SK-N-SH treated with all-trans-retinoic acid at 6 μM for 48 hours (cell line): ENCODE measurements at regions not wholly inside any gene's neighbourhood (a gene's known extent, or its start where the extent isn't known, plus 50 kb on each side); places are given as distances from the start of the nearest gene placed in this dataset.

Experiments used
- ATAC-seq: fragments of 200-7000 bp; cut with Tn5 transposase; 3 replicates; pipeline ENCODE4 v1.9.1; 2020; ENCODE audit warnings: mild to moderate bottlenecking, moderate library complexity
- ARNTL ChIP-seq: fragments of 450-650 bp; formaldehyde crosslinking; IDR thresholded peaks from 2 replicates; pipeline ENCODE4 v1.5.0; 2020; ENCODE audit warnings: low read depth, mild to moderate bottlenecking, moderate library complexity, borderline replicate concordance
- BACH2 ChIP-seq: fragments of 250-450 bp; sonication (Bioruptor Pico); IDR thresholded peaks from 2 replicates; pipeline ENCODE4 v1.9.0; 2021; ENCODE audit warnings: mild to moderate bottlenecking, borderline replicate concordance
- CSDC2 ChIP-seq: fragments of 250-450 bp; sonication (Bioruptor Pico); IDR thresholded peaks from 2 replicates; pipeline ENCODE4 v1.5.0; 2020; ENCODE audit warnings: mild to moderate bottlenecking, moderate library complexity
- CSRNP3 ChIP-seq: fragments of 250-450 bp; sonication (Bioruptor Pico); IDR thresholded peaks from 2 replicates; pipeline ENCODE4 v1.5.1; 2021; ENCODE audit warnings: mild to moderate bottlenecking, moderate library complexity
- ESRRG ChIP-seq: fragments of 250-450 bp; sonication (Bioruptor Pico); IDR thresholded peaks from 2 replicates; pipeline ENCODE4 v1.6.1; 2021; ENCODE audit warnings: mild to moderate bottlenecking
- GLIS3 ChIP-seq: fragments of 250-450 bp; sonication (Bioruptor Pico); IDR thresholded peaks from 2 replicates; pipeline ENCODE4 v1.5.0; 2020; ENCODE audit warnings: mild to moderate bottlenecking, moderate library complexity
- ISL1 ChIP-seq: fragments of 250-450 bp; sonication (Bioruptor Pico); IDR thresholded peaks from 2 replicates; pipeline ENCODE4 v2.1.2; 2022; ENCODE audit warnings: mild to moderate bottlenecking, moderate library complexity
- OSR1 ChIP-seq: fragments of 250-450 bp; sonication (Bioruptor Pico); IDR thresholded peaks from 2 replicates; pipeline ENCODE4 v1.8.0; 2022; ENCODE audit warnings: moderate library complexity, mild to moderate bottlenecking, inconsistent platforms
- PATZ1 ChIP-seq: fragments of 250-450 bp; sonication (Bioruptor Pico); IDR thresholded peaks from 2 replicates; pipeline ENCODE4 v1.8.0; 2020; ENCODE audit warnings: mild to moderate bottlenecking, moderate library complexity, borderline replicate concordance
- POU6F1 ChIP-seq: fragments of 250-450 bp; sonication (Bioruptor Pico); IDR thresholded peaks from 2 replicates; pipeline ENCODE4 v1.8.0; 2021; ENCODE audit warnings: low read depth, mild to moderate bottlenecking, moderate library complexity, borderline replicate concordance
- PPARA ChIP-seq: fragments of 250-450 bp; sonication (Bioruptor Pico); IDR thresholded peaks from 2 replicates; pipeline ENCODE4 v1.5.0; 2020; ENCODE audit warnings: mild to moderate bottlenecking, borderline replicate concordance
- RARB ChIP-seq: fragments of 250-450 bp; sonication (Bioruptor Pico); IDR thresholded peaks from 2 replicates; pipeline ENCODE4 v1.8.0; 2021; ENCODE audit warnings: mild to moderate bottlenecking, moderate library complexity
- TCF4 ChIP-seq: fragments of 250-450 bp; sonication (Bioruptor Pico); IDR thresholded peaks from 2 replicates; pipeline ENCODE4 v1.8.0; 2021; ENCODE audit warnings: mild to moderate bottlenecking, moderate library complexity, borderline replicate concordance
- TSHZ2 ChIP-seq: fragments of 250-450 bp; sonication (Bioruptor Pico); IDR thresholded peaks from 2 replicates; pipeline ENCODE4 v1.5.0; 2020; ENCODE audit warnings: mild to moderate bottlenecking, moderate library complexity
- ZFP3 ChIP-seq: fragments of 250-450 bp; sonication (Bioruptor Pico); IDR thresholded peaks from 2 replicates; pipeline ENCODE4 v1.5.0; 2020; ENCODE audit warnings: mild to moderate bottlenecking, moderate library complexity
- ZFP30 ChIP-seq: fragments of 450-650 bp; formaldehyde crosslinking; IDR thresholded peaks from 2 replicates; pipeline ENCODE4 v1.5.0; 2022; ENCODE audit warnings: mild to moderate bottlenecking, moderate library complexity
- ZNF70 ChIP-seq: fragments of 450-650 bp; formaldehyde crosslinking; IDR thresholded peaks from 2 replicates; pipeline ENCODE4 v1.5.0; 2020; ENCODE audit warnings: mild to moderate bottlenecking, moderate library complexity
- ZNF8 ChIP-seq: fragments of 450-650 bp; formaldehyde crosslinking; IDR thresholded peaks from 2 replicates; pipeline ENCODE4 v1.5.0; 2020; ENCODE audit warnings: mild to moderate bottlenecking, moderate library complexity

- TF ChIP-seq TCF4 (CRISPR knock-in tag) (no peak), ZFP30 (CRISPR knock-in tag) (no peak), PATZ1 (no peak), TSHZ2 (no peak), ARNTL (CRISPR knock-in tag) (no peak), RARB (CRISPR knock-in tag) (no peak), CSRNP3 (no peak), ISL1 (CRISPR knock-in tag) (no peak), ZNF70 (no peak)
- no peak for ATAC-seq
These were observed 147.4 kb upstream of the LRFN2 start for GRCh38 chr6:40734607-40735006.

GRCh38 chr6:40733770-40734396 lies 146.7 kb upstream of the LRFN2 start:
- ATAC-seq, result no peak
- no peak for TF ChIP-seq CSDC2
- no peak for TF ChIP-seq ESRRG (CRISPR knock-in tag)
- no peak for TF ChIP-seq OSR1 (CRISPR knock-in tag)
- TF ChIP-seq ISL1 (CRISPR knock-in tag), result no peak
- TF ChIP-seq PATZ1, result no peak
- no peak for TF ChIP-seq ZFP3
- TF ChIP-seq ARNTL (CRISPR knock-in tag), result no peak
- no peak for TF ChIP-seq ZNF70
- no peak for TF ChIP-seq ZFP30 (CRISPR knock-in tag)
- no peak for TF ChIP-seq GLIS3 (CRISPR knock-in tag)

GRCh38 chr6:40733290-40733689 lies 146.1 kb upstream of the LRFN2 start:
- ATAC-seq, result peak; percentile 63
- TF ChIP-seq ZFP30 (CRISPR knock-in tag), result no peak
- TF ChIP-seq GLIS3 (CRISPR knock-in tag), result no peak
- no peak for TF ChIP-seq PPARA
- TF ChIP-seq BACH2 (CRISPR knock-in tag), result no peak
- TF ChIP-seq ESRRG (CRISPR knock-in tag), result no peak
- no peak for TF ChIP-seq ZFP3
- no peak for TF ChIP-seq CSDC2
- TF ChIP-seq POU6F1 (CRISPR knock-in tag), result no peak
- no peak for TF ChIP-seq ZNF8 (CRISPR knock-in tag)
- TF ChIP-seq ISL1 (CRISPR knock-in tag), result peak; percentile 82
- no peak for TF ChIP-seq ZNF70
- 0 out of 2 replicates have a peak, but pooled peaks have one; percentile 38 for TF ChIP-seq TSHZ2
- no peak for TF ChIP-seq PATZ1
